ENCODE measurements at regions not wholly inside any gene's neighbourhood (a gene's known extent, or its start where the extent isn't known, plus 50 kb on each side); places are given as distances from the start of the nearest gene placed in this dataset.

- ChIA-PET POLR2A (interaction anchor here (1.0 kb wide), 1 partner anchor 9 kb away, joined by 3 read pairs; no protein-coding TSS in a partner anchor), CTCF (no interaction called here)
- Mint-ChIP-seq H3K4me3 (no peak overlapping the region), H3K9me3 (no peaks in the 10 kb centered on the region), H3K36me3 (ENCODE audit: low read depth) (peaks cover 75% of the 10 kb centered on the region), H3K4me1 (ENCODE audit: low read depth) (peaks cover 93% of the 10 kb centered on the region), H3K27ac (no peak overlapping the region), H3K27me3 (no peaks in the 10 kb centered on the region)
- no peak for TF ChIP-seq CTCF (IDR thresholded peaks at IDR 0.05)
- ATAC-seq (ENCODE audit: poor library complexity) (no peak), DNase-seq (no peak)
- H3K9me3 ChIP-seq (ENCODE audit: control insufficient read depth in 1 of 2, insufficient read depth in 1 of 2, low read length in 2 of 2) = no peaks in the 10 kb centered on the region
- intact Hi-C loops (cut with DNase I, micrococcal nuclease) = no loop called here
- H3K36me3 ChIP-seq (ENCODE audit: insufficient read depth, low read length) = peaks cover 28% of the 10 kb centered on the region
- H3K27me3 ChIP-seq (ENCODE audit: control insufficient read depth in 1 of 2, insufficient read depth in 2 of 2, low read length in 2 of 2) = no peaks in the 10 kb centered on the region
- no peak overlapping the region for H3K27ac ChIP-seq (ENCODE audit: low read depth in 1 of 2, low read length in 2 of 2)
- H3K4me3 ChIP-seq (ENCODE audit: low read length) = no peak overlapping the region
- H3K4me1 ChIP-seq (ENCODE audit: insufficient read depth, low read length) = peaks cover 30% of the 10 kb centered on the region
Measured at GRCh38 chr6:11349880-11350279, 117.4 kb upstream of the NEDD9 start.

DNA sequence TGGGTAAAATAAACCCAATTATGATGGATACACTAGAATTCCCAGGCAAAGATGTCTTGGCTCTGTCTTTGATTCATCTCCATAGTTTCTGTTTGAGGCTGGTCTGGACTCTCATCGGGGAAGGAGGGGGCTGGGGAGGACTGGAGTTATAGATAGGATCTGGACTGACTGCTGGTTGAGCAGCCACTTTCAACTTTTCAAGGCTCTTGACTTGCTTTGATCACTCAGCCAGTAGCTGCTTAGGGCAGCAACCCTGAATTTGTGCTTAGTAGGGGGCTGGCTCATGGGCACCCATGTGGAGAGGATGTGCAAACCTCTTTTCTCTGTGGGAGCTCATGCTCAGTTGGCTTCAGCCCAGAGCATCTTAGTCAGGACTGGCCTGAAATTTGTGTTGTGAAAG lies 114.0 kb upstream of the NEDD9 start:
- TF ChIP-seq CTCF (IDR thresholded peaks at IDR 0.05) = no peak
- no peak overlapping the region for H3K27ac Mint-ChIP-seq
- ChIA-PET CTCF (interaction anchor here (0.6 kb wide), 1 partner anchor 20 kb away, joined by 5 read pairs; no protein-coding TSS in a partner anchor), POLR2A (interaction anchor here (0.9 kb wide), 1 partner anchor 7 kb away, joined by 3 read pairs; no protein-coding TSS in a partner anchor)
- intact Hi-C loops (cut with DNase I, micrococcal nuclease) = no loop called here
- ATAC-seq (ENCODE audit: poor library complexity) = no peak
- H3K36me3 ChIP-seq (ENCODE audit: insufficient read depth, low read length) = peaks cover 13% of the 10 kb centered on the region
- H3K9me3 ChIP-seq (ENCODE audit: control insufficient read depth in 1 of 2, insufficient read depth in 1 of 2, low read length in 2 of 2) = no peaks in the 10 kb centered on the region
- H3K4me1 ChIP-seq (ENCODE audit: insufficient read depth, low read length) = peaks cover 21% of the 10 kb centered on the region
- H3K4me3 ChIP-seq (ENCODE audit: low read length) = no peak overlapping the region
- H3K27me3 ChIP-seq (ENCODE audit: control insufficient read depth in 1 of 2, insufficient read depth in 2 of 2, low read length in 2 of 2) = no peaks in the 10 kb centered on the region
- no peaks in the 10 kb centered on the region for H3K27me3 Mint-ChIP-seq
- H3K27ac ChIP-seq (ENCODE audit: low read depth in 1 of 2, low read length in 2 of 2) = no peak overlapping the region
- H3K36me3 Mint-ChIP-seq (ENCODE audit: low read depth) = peaks cover 78% of the 10 kb centered on the region
- H3K4me3 Mint-ChIP-seq = no peak overlapping the region
- DNase-seq = no peak
- no peaks in the 10 kb centered on the region for H3K9me3 Mint-ChIP-seq
- peaks cover 88% of the 10 kb centered on the region for H3K4me1 Mint-ChIP-seq (ENCODE audit: low read depth)

DNA sequence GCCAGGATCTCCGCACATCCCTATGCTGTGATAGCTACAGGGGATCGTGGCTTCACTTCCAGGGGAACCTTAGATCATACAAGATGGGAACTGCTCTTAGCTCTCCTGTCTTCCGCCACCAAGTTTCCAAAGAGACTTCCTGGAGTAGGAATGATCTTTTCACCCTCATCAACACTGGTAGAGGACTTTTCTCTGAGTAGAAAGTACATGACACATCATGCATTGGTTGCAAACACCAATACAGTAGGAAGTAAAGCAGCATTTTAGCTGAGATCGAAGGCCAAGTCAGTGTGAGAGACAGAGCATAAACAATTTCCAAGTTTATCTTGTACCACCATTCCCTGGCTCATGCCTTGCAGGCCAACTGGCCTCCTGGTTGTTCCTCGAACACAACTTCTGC lies 113.1 kb upstream of the NEDD9 start:
- Mint-ChIP-seq H3K9me3 (no peaks in the 10 kb centered on the region), H3K4me3 (no peak overlapping the region), H3K27me3 (no peaks in the 10 kb centered on the region), H3K27ac (no peak overlapping the region), H3K4me1 (ENCODE audit: low read depth) (peaks cover 88% of the 10 kb centered on the region), H3K36me3 (ENCODE audit: low read depth) (peaks cover 78% of the 10 kb centered on the region)
- Histone ChIP-seq H3K4me1 (ENCODE audit: insufficient read depth, low read length) (peaks cover 21% of the 10 kb centered on the region), H3K36me3 (ENCODE audit: insufficient read depth, low read length) (peaks cover 10% of the 10 kb centered on the region), H3K9me3 (ENCODE audit: control insufficient read depth in 1 of 2, insufficient read depth in 1 of 2, low read length in 2 of 2) (no peaks in the 10 kb centered on the region), H3K27me3 (ENCODE audit: control insufficient read depth in 1 of 2, insufficient read depth in 2 of 2, low read length in 2 of 2) (no peaks in the 10 kb centered on the region), H3K4me3 (ENCODE audit: low read length) (no peak overlapping the region), H3K27ac (ENCODE audit: low read depth in 1 of 2, low read length in 2 of 2) (no peak overlapping the region)
- ChIA-PET POLR2A (interaction anchor here (0.9 kb wide), 1 partner anchor 8 kb away, joined by 3 read pairs; no protein-coding TSS in a partner anchor), CTCF (no interaction called here)
- TF ChIP-seq CTCF (IDR thresholded peaks at IDR 0.05) = no peak
- no peak for DNase-seq
- ATAC-seq (ENCODE audit: poor library complexity) = no peak
- intact Hi-C loops (cut with DNase I, micrococcal nuclease) = no loop called here
